GM23338 (cell line): ENCODE measurements at regions not wholly inside any gene's neighbourhood (a gene's known extent, or its start where the extent isn't known, plus 50 kb on each side); places are given as distances from the start of the nearest gene placed in this dataset.
"Not testable (repeated sequence)": the region's sequence is repeated elsewhere in the genome, so short reads cannot be mapped to it uniquely, and the experiment has no call there.

Experiments used
- ATAC-seq: fragments of 200-7000 bp; cut with Tn5 transposase; 3 replicates; pipeline ENCODE4 v1.9.1; 2020
- DNase-seq: peaks from one replicate; pipeline ENCODE4 v3.0.0-alpha.2; 2015; ENCODE audit warnings: low spot score
- H2AFZ ChIP-seq: fragments of 200-600 bp; sonication (generic); 2 replicates; pipeline ENCODE4 v1.8.0; 2016; ENCODE audit warnings: antibody characterized with exemption, mild to moderate bottlenecking, moderate library complexity
- H3F3A ChIP-seq: fragments of 200-600 bp; sonication (generic); replicated peaks from 2 replicates; pipeline ENCODE4 v1.8.0; 2017; ENCODE audit warnings: antibody characterized with exemption, mixed run types, low read depth
- H3K27ac ChIP-seq: fragments of 200-600 bp; sonication (generic); 2 replicates; pipeline ENCODE4 v1.6.1; 2016; ENCODE audit warnings: low read depth
- H3K27me3 ChIP-seq: fragments of 200-600 bp; sonication (generic); 2 replicates; pipeline ENCODE4 v1.8.0; 2016; ENCODE audit warnings: mild to moderate bottlenecking, mixed run types, moderate library complexity; ENCODE audit not compliant: insufficient read depth
- H3K36me3 ChIP-seq: fragments of 200-600 bp; sonication (generic); 2 replicates; pipeline ENCODE4 v1.8.0; 2016; ENCODE audit warnings: mild to moderate bottlenecking; ENCODE audit not compliant: insufficient read depth
- H3K4me1 ChIP-seq: fragments of 200-600 bp; sonication (generic); 2 replicates; pipeline ENCODE4 v1.8.0; 2016; ENCODE audit warnings: mild to moderate bottlenecking, moderate library complexity; ENCODE audit not compliant: insufficient read depth
- H3K4me2 ChIP-seq: fragments of 200-600 bp; sonication (generic); 2 replicates; pipeline ENCODE4 v1.7.1; 2017; ENCODE audit warnings: mixed run types
- H3K4me3 ChIP-seq: fragments of 200-600 bp; sonication (generic); 2 replicates; pipeline ENCODE4 v1.6.1; 2016; ENCODE audit warnings: mixed run types
- H3K79me2 ChIP-seq: fragments of 200-600 bp; sonication (generic); replicated peaks from 2 replicates; pipeline ENCODE4 v1.8.0; 2017; ENCODE audit warnings: mild to moderate bottlenecking; ENCODE audit not compliant: insufficient read depth
- H3K9me2 ChIP-seq: fragments of 200-600 bp; sonication (generic); 2 replicates; pipeline ENCODE4 v1.8.0; 2017; ENCODE audit not compliant: insufficient read depth
- H4K20me1 ChIP-seq: fragments of 200-600 bp; sonication (generic); replicated peaks from 2 replicates; pipeline ENCODE4 v1.8.0; 2017; ENCODE audit warnings: mild to moderate bottlenecking; ENCODE audit not compliant: insufficient read depth
- H3K27ac Mint-ChIP-seq: 2 replicates; pipeline ENCODE4 v1.8.0; 2020; ENCODE audit warnings: inconsistent platforms, mild to moderate bottlenecking, moderate library complexity, mixed read lengths
- H3K27me3 Mint-ChIP-seq: 3 replicates; pipeline ENCODE4 v1.8.0; 2022; ENCODE audit warnings: low read depth, mild to moderate bottlenecking, moderate library complexity, mixed read lengths, inconsistent platforms; ENCODE audit not compliant: insufficient read depth, poor library complexity
- H3K36me3 Mint-ChIP-seq: 3 replicates; pipeline ENCODE4 v1.8.0; 2021; ENCODE audit warnings: low read depth, mild to moderate bottlenecking, inconsistent platforms, moderate library complexity, mixed read lengths
- H3K4me1 Mint-ChIP-seq: 3 replicates; pipeline ENCODE4 v1.8.0; 2020; ENCODE audit warnings: mild to moderate bottlenecking, inconsistent platforms, mixed read lengths
- H3K4me3 Mint-ChIP-seq: 3 replicates; pipeline ENCODE4 v1.8.0; 2021; ENCODE audit warnings: moderate library complexity, mild to moderate bottlenecking, inconsistent platforms, mixed read lengths
- H3K9me3 Mint-ChIP-seq: 3 replicates; pipeline ENCODE4 v1.8.0; 2020; ENCODE audit warnings: moderate library complexity, mild to moderate bottlenecking, inconsistent platforms, mixed read lengths
- CTCF ChIP-seq, 2 experiments: fragments of 200-600 bp in 1 of 2; sonication (generic) in 1 of 2; conservative IDR thresholded peaks; 2 replicates each; pipeline versions ENCODE4 v1.5.1 to v1.6.1; 2016 to 2017; ENCODE audit warnings: antibody characterized with exemption in 2 of 2, low read depth in 2 of 2, mild to moderate bottlenecking in 2 of 2, moderate library complexity in 1 of 2
- ETS1 ChIP-seq: IDR thresholded peaks from 2 replicates; pipeline ENCODE4 v1.6.1; 2016; ENCODE audit warnings: antibody characterized with exemption
- EZH2phosphoT487 ChIP-seq: fragments of 200-600 bp; sonication (generic); IDR thresholded peaks from one replicate; pipeline ENCODE4 v1.8.1; 2018; ENCODE audit warnings: antibody characterized with exemption; ENCODE audit not compliant: unreplicated experiment
- JUNB ChIP-seq: IDR thresholded peaks from one replicate; pipeline ENCODE4 v1.6.1; 2016; ENCODE audit warnings: antibody characterized with exemption; ENCODE audit not compliant: unreplicated experiment
- NANOG ChIP-seq: IDR thresholded peaks from 2 replicates; pipeline ENCODE4 v1.6.1; 2016; ENCODE audit warnings: antibody characterized with exemption, borderline replicate concordance
- REST ChIP-seq: IDR thresholded peaks from one replicate; pipeline ENCODE4 v1.6.1; 2018; ENCODE audit warnings: antibody characterized with exemption; ENCODE audit not compliant: unreplicated experiment
- STAT1 ChIP-seq: IDR thresholded peaks from one replicate; pipeline ENCODE4 v1.6.1; 2016; ENCODE audit warnings: antibody characterized with exemption; ENCODE audit not compliant: unreplicated experiment
- ZNF114 ChIP-seq: fragments of 250-450 bp; sonication (Bioruptor Pico); IDR thresholded peaks from 2 replicates; pipeline ENCODE4 v1.5.0; 2020; ENCODE audit warnings: mild to moderate bottlenecking, moderate library complexity
- ZNF331 ChIP-seq: fragments of 250-450 bp; sonication (Bioruptor Pico); IDR thresholded peaks from 2 replicates; pipeline ENCODE4 v1.5.0; 2020; ENCODE audit warnings: low read depth, mild to moderate bottlenecking, moderate library complexity

- Histone ChIP-seq H3K4me1 (peaks cover 3% of the 10 kb centered on the region; the same call in 1 of the 2 replicates), H3K27me3 (no peaks in the 10 kb centered on the region), H3K4me3 (no peak overlapping the region), H3K27ac (no peak overlapping the region), H3F3A (no peaks in the 10 kb centered on the region), H4K20me1 (no peaks in the 10 kb centered on the region), H3K36me3 (no peaks in the 10 kb centered on the region), H3K9me2 (peaks cover 6% of the 10 kb centered on the region; the same call in 1 of the 2 replicates), H3K79me2 (no peaks in the 10 kb centered on the region), H2AFZ (no peak overlapping the region), H3K4me2 (no peak overlapping the region)
- ATAC-seq (no peak), DNase-seq (no peak)
- no peak for TF ChIP-seq ETS1
- TF ChIP-seq NANOG = no peak
- no peak overlapping the region for H3K27ac Mint-ChIP-seq
- no peaks in the 10 kb centered on the region; the same call in 2 of the 3 replicates for H3K9me3 Mint-ChIP-seq
- peaks cover 7% of the 10 kb centered on the region for H3K4me1 Mint-ChIP-seq
- no peak overlapping the region for H3K4me3 Mint-ChIP-seq
- H3K36me3 Mint-ChIP-seq = no peaks in the 10 kb centered on the region; the same call in 2 of the 3 replicates
- peaks cover 7% of the 10 kb centered on the region for H3K27me3 Mint-ChIP-seq
These were observed 65.1 kb downstream of the SOD2 start for GRCh38 chr6:159627939-159628338.

- not testable (repeated sequence) for H3K27ac Mint-ChIP-seq, H3K27me3 ChIP-seq, H3K9me3 Mint-ChIP-seq, H3K79me2 ChIP-seq, H4K20me1 ChIP-seq, H3K4me3 ChIP-seq, H3K4me2 ChIP-seq, H3K9me2 ChIP-seq, H3K36me3 ChIP-seq, DNase-seq, H2AFZ ChIP-seq, H3K4me1 ChIP-seq, H3K27ac ChIP-seq, H3K4me1 Mint-ChIP-seq, H3F3A ChIP-seq, H3K27me3 Mint-ChIP-seq, H3K4me3 Mint-ChIP-seq, ATAC-seq, H3K36me3 Mint-ChIP-seq
These were observed 66.5 kb downstream of the SOD2 start for GRCh38 chr6:159626506-159626905.

GRCh38 chr6:159623156-159623555 is 69.9 kb downstream of the SOD2 start:
- H3K27me3 Mint-ChIP-seq = peaks cover 6% of the 10 kb centered on the region
- Histone ChIP-seq H2AFZ (no peak overlapping the region), H3K36me3 (no peaks in the 10 kb centered on the region), H4K20me1 (no peaks in the 10 kb centered on the region), H3K4me3 (no peak overlapping the region), H3K79me2 (no peaks in the 10 kb centered on the region), H3K9me2 (peaks cover 6% of the 10 kb centered on the region; the same call in 1 of the 2 replicates), H3K4me1 (no peaks in the 10 kb centered on the region), H3K27me3 (no peaks in the 10 kb centered on the region), H3K4me2 (no peak overlapping the region), H3K27ac (no peak overlapping the region), H3F3A (no peaks in the 10 kb centered on the region)
- no peaks in the 10 kb centered on the region for H3K36me3 Mint-ChIP-seq
- no peak overlapping the region for H3K4me3 Mint-ChIP-seq
- DNase-seq (no peak), ATAC-seq (no peak)
- H3K4me1 Mint-ChIP-seq = no peaks in the 10 kb centered on the region
- no peak overlapping the region for H3K27ac Mint-ChIP-seq
- H3K9me3 Mint-ChIP-seq = 0 out of 3 replicates have a peak, but pooled peaks cover under 1% of the 10 kb centered on the region
- TF ChIP-seq EZH2phosphoT487 (no peak), STAT1 (no peak), ZNF331 (CRISPR knock-in tag) (no peak), ZNF114 (CRISPR knock-in tag) (no peak), ETS1 (no peak), JUNB (no peak), NANOG (no peak), REST (no peak), CTCF (conservative IDR thresholded peaks at IDR 0.05; ENCODE audit: low read depth in 2 of 2) (no peak)
